ENCODE measurements at regions not wholly inside any gene's neighbourhood (a gene's known extent, or its start where the extent isn't known, plus 50 kb on each side); places are given as distances from the start of the nearest gene placed in this dataset.

DNA sequence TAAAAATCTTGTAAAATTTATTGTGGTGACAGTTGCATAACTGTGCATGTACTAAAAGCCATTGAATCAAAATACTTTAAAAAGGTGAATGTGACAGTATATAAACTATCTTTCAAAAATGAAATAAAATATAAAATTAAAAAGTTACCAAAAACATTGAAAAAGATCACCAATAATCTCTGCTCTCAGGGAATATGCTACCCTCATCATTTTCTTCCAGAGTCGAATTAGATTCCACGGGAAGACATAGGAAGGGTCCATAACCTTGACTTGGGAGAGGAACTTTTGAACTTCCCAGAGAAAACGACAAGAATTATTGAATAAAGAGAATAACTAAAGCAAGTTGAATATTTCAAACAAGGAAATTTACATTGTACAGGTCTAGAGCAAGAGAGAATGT, 649.5 kb downstream of the NUP35 start:
- TF ChIP-seq, protein P1, sequence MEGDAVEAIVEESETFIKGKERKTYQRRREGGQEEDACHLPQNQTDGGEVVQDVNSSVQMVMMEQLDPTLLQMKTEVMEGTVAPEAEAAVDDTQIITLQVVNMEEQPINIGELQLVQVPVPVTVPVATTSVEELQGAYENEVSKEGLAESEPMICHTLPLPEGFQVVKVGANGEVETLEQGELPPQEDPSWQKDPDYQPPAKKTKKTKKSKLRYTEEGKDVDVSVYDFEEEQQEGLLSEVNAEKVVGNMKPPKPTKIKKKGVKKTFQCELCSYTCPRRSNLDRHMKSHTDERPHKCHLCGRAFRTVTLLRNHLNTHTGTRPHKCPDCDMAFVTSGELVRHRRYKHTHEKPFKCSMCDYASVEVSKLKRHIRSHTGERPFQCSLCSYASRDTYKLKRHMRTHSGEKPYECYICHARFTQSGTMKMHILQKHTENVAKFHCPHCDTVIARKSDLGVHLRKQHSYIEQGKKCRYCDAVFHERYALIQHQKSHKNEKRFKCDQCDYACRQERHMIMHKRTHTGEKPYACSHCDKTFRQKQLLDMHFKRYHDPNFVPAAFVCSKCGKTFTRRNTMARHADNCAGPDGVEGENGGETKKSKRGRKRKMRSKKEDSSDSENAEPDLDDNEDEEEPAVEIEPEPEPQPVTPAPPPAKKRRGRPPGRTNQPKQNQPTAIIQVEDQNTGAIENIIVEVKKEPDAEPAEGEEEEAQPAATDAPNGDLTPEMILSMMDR (IDR thresholded peaks at IDR 0.05): no peak
- no peak for TF ChIP-seq POLR2A (IDR thresholded peaks at IDR 0.05)
